AG09309 (cell line): ENCODE measurements at regions not wholly inside any gene's neighbourhood (a gene's known extent, or its start where the extent isn't known, plus 50 kb on each side); places are given as distances from the start of the nearest gene placed in this dataset.

Source experiments
- DNase-seq: peaks from one replicate; pipeline ENCODE4 v3.0.0-alpha.2; 2010; ENCODE audit warnings: low read depth
- H3K4me3 ChIP-seq: 2 replicates; pipeline ENCODE4 v1.5.1; 2011; ENCODE audit warnings: mild to moderate bottlenecking, low read depth, low read length, moderate library complexity; ENCODE audit not compliant: control insufficient read depth
- TF ChIP-seq, protein P1 (sequence below): IDR thresholded peaks from 2 replicates; pipeline ENCODE4 v1.5.1; 2011; ENCODE audit warnings: mild to moderate bottlenecking, low read depth, low read length, inconsistent platforms; ENCODE audit not compliant: insufficient read depth, control insufficient read depth; ENCODE audit errors: missing control alignments

DNA sequence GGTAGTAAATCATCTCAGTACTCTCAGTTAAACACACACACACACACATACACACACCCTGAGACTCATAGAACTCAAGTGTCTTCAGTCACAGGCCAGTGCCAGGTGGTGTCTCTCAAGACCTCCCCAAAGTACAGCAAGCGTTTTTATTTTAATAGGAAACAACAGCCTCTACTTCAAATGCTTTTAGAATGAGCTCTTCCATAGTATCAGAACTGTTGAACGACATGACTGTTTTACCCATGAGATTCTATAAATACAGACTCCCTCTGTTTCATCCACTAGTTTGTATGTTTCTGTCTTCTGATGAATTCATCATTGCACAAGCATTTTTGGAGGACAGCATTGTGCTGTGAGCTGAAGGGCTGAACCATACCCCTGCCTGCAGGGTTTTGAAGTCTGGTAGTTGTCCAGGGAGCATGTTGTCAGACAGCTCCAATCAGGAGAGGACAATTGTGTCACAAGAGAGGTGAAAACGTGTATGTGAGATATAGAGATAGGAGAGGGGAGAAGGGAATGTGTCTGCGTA is 201.0 kb upstream of the BCL6 start:
- TF ChIP-seq, protein P1, sequence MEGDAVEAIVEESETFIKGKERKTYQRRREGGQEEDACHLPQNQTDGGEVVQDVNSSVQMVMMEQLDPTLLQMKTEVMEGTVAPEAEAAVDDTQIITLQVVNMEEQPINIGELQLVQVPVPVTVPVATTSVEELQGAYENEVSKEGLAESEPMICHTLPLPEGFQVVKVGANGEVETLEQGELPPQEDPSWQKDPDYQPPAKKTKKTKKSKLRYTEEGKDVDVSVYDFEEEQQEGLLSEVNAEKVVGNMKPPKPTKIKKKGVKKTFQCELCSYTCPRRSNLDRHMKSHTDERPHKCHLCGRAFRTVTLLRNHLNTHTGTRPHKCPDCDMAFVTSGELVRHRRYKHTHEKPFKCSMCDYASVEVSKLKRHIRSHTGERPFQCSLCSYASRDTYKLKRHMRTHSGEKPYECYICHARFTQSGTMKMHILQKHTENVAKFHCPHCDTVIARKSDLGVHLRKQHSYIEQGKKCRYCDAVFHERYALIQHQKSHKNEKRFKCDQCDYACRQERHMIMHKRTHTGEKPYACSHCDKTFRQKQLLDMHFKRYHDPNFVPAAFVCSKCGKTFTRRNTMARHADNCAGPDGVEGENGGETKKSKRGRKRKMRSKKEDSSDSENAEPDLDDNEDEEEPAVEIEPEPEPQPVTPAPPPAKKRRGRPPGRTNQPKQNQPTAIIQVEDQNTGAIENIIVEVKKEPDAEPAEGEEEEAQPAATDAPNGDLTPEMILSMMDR: no peak
- no peak overlapping the region for H3K4me3 ChIP-seq
- DNase-seq: no peak

DNA sequence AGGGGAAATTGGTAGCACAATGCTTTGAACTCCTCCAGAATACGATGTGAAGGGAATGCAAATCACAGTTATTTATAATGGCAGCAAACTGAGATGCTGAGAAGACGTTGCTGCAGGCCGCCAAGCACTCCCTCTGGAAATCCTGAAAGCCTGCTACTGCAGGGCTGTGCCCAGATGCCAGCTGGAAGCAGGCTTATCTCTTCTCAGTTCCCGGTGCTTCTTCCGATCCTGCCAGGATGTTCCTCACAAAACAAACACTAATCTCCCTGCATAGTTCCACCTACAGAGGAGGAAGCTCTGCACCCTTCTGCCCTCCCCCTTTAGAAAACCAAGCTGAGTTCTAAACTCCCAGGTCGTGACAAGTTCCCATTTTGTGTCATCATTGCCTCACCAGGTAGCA is 201.7 kb upstream of the BCL6 start:
- no peak for DNase-seq
- H3K4me3 ChIP-seq: no peak overlapping the region
- TF ChIP-seq, protein P1: no peak

DNA sequence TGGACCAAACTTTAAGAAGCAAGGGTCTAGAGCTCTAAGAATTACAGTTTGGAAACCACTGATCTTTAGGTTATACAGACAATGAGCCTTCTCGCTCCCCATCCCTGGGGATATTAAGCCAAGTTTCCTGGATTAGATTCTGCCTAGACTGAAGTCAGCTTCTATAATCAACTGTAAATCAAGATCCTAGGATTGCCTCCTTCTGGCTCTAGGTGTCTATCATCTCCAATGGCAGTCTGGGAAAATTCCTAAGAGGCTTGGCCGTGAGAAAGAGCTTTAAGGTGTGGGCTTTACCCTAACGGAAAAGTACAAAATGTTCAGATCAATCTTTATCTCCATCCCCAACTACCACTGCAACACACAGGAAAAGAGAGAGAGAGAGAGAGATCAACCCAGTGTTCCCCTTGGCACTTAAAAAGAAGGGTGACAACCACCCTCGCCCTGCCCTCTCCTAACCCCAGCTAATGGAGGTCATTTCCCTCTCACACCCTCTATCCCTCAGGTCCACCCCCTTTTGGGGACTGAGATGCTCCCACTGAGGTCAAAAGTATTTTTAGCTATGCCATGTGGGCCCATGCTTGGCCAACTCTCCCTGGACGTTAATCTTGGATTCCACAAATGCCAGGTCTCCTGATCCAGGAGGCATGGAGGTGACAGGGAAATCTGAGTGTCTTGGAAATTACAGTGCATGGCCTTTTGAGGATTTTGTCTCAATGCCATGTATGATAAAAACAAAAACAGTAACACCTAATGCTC is 202.8 kb upstream of the BCL6 start:
- DNase-seq: no peak
- TF ChIP-seq, protein P1: no peak
- no peak overlapping the region for H3K4me3 ChIP-seq

DNA sequence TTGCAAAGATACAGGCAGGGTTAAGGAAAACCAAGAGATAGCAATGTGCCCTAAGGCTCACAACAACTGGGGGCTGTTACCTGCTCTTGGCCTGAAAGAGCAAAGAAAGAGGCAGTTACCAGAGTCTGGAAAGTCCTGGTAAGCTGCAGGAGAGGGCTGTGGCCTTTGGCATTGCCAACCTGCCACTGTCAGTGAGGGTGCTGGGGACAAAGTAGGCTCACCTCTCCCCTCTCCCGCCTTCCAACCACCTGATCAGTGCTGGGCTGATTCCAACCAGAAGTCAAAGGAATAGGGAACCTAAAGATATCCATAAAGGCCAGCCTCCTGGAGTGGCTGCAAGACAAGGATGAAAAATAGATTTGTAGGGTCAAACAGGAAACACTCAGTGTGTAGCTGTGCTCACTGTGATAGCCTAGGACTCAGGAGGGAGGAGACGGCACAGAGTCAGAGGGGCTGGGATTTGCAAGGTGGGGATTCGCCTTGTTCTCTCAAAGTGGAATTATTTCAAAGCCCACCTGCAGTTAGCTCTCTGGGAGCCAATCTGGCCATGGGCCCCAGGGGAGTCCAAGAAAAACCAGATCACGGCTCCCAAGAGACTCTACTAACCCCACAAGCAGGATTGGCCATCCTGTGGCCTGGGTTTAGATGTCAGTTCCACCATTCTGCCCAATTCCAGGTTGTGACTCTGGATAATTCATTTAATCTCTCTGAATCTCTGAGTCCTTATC is 204.0 kb upstream of the BCL6 start:
- no peak overlapping the region for H3K4me3 ChIP-seq
- TF ChIP-seq, protein P1: no peak
- no peak for DNase-seq

GRCh38 chr3:187950671-187951070 is 203.3 kb upstream of the LPP start:
- TF ChIP-seq, protein P1: no peak
- no peak for DNase-seq
- no peak overlapping the region for H3K4me3 ChIP-seq

DNA sequence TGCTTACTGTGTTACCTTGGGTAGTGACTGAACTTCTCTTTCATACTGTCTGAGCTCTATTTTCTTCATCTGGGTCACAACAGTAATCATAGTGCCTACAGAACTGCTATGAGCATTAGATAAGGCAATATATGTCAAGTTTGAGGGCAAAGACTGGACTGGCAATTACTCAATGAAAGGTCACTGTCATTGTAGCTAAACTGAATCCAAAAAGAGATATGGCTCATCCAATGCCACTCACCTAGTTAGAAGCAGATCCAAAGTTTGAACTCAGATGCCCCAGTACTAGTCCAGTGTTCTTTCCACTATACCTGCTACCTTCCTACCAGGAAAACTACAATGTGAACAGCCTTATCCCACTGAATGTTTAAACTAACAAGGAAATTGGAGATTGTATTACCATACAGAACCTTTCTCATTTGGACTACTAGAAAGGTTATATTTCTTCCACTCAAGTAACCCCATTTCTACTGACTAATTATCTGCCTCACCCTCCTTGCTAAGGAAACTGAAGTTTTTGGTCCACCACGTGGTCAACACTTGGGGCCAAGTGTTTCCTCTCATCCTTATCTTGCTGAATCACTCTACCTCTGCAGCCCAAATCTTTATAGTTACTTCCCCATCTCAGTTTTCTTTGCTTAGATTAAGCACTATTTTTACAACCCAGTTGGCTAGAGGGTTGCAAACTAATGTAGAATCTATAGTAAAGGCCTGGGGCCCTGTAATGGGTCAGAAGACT is 202.3 kb upstream of the LPP start:
- no peak overlapping the region for H3K4me3 ChIP-seq
- DNase-seq: no peak
- TF ChIP-seq, protein P1: no peak
